NCI-H1694 treated with DMSO at 0.1 percent for 48 hours (cell line): ENCODE measurements at regions not wholly inside any gene's neighbourhood (a gene's known extent, or its start where the extent isn't known, plus 50 kb on each side); places are given as distances from the start of the nearest gene placed in this dataset.
A peak's percentile ranks its signal among the peaks of the same experiment; 100 is the strongest.
"Not testable (repeated sequence)": the region's sequence is repeated elsewhere in the genome, so short reads cannot be mapped to it uniquely, and the experiment has no call there.

Experiments used
- DNase-seq: peaks from one replicate; lab custom pipeline; 2025; lab: John Stamatoyannopoulos, UW

GRCh38 chr9:31983895-31984294 is 400.5 kb upstream of the ACO1 start:
- DNase-seq, result no peak

DNA sequence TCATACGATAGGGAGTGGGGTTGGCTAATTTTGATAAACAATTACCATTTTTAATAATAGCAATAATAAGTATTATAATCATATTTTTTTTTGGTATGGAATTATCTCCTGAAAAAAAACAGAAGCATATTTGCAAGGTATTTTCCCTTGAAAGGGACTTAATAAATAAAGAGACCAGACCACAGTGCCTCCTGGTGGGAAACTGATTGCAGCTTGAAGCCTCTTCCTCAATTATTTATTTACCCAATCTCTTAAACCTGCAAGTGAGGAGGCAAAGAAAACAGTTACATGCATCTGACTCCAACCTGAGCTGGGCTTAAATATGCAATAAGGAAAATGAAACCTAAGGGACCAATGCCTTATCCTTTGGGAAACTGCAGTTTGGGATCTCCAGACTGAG is 388.1 kb upstream of the ACO1 start:
- no peak for DNase-seq

DNA sequence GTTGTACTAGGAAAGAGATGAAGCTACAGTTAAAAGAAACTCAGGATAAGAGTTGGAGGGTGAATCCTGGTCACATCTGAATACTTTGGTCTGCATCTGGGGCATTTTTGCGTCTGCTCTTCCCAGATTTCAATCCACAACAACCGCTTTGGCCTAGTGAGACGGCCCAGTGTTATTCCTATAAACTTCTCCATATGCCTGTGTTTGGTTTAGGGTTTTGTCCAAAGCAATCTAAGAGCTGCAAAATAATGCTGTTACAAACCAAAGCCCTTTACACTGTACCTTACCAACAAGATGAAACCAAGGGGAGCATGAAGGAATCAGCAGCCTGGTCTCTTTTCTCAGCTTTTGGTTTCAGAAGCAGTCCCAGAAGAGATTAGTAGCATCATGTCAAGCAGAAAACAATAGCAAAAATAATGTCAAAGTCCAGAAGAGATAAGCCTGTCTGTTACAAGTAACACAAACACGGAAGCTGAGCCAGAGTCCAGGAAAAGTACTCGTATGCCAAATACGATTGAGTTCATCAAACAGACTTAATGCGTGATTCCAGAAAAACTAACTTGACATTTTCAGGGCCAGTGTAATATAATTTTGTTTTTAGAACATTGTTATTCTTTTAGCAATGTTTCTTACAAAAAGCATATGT is 379.9 kb upstream of the ACO1 start:
- no peak for DNase-seq

GRCh38 chr9:32010322-32010721 is 374.1 kb upstream of the ACO1 start:
- DNase-seq, result no peak

GRCh38 chr9:32011049-32011448 is 373.4 kb upstream of the ACO1 start:
- DNase-seq, result no peak

GRCh38 chr9:32015795-32016194 is 368.6 kb upstream of the ACO1 start:
- DNase-seq, result no peak

DNA sequence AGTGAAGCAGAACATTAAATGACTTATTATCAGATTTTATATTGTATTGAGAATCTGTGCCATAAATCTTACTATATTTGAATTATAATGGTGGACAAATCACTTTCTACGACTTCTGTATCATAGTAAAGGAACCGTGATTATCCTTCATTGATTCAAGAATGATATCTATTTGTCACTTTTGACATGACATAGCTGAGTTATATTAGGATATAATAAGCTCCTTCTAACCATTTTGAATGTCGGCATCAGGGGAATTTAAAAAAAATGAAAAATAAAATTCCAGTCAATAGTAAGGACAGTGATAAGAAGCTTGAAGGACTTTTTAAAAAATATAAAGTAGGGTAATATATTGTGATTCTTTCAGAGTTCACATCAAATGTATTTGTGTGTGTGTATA is 338.9 kb upstream of the ACO1 start:
- no peak for DNase-seq

- no peak for DNase-seq
Observed at GRCh38 chr9:32067261-32067660, 317.2 kb upstream of the ACO1 start.

- DNase-seq, result no peak
Observed at GRCh38 chr9:32069169-32069813, 315.2 kb upstream of the ACO1 start.

- DNase-seq, result no peak
Observed at GRCh38 chr9:32069969-32070368, 314.5 kb upstream of the ACO1 start.

GRCh38 chr9:32072570-32072969 is 311.9 kb upstream of the ACO1 start:
- DNase-seq, result no peak

DNA sequence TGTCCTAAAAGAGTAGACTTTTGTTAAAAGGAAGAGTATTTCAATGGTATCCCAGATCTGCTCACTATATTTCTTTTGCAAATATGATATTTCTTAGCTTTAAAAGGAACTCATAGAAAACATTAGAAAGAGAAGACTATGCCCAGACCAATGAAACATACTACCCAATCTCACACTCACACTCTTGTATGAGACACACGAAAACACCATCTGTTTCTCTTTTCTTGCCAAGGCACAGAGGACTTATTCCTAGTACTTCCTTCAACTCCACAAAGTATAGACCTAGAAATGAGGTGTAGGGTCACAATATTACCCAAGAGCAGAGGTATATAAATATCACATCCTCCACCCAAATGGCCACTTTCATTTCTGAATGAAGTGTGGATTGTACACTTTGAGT is 292.4 kb upstream of the ACO1 start:
- DNase-seq, result peak; percentile 31

DNA sequence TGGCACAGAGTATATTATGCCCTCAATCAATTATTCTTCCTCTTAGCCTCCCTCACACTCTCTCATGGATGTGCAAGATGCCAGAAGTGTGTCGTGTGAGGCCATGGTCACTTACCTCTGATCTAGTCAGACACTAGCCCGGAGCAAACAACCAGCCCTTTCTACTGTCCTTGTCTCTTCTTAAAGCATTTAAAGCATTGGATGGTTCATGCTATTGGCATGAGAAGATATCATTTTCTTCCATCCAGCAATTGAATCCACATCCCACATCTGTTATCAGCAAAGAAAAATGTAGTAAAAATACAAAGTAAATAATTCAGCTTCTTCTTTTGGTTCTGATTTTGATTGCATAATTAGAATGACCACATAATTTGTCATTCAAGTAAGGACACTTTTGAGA is 267.2 kb upstream of the ACO1 start:
- no peak for DNase-seq

GRCh38 chr9:32128546-32128945 is 255.9 kb upstream of the ACO1 start:
- DNase-seq, result no peak

DNA sequence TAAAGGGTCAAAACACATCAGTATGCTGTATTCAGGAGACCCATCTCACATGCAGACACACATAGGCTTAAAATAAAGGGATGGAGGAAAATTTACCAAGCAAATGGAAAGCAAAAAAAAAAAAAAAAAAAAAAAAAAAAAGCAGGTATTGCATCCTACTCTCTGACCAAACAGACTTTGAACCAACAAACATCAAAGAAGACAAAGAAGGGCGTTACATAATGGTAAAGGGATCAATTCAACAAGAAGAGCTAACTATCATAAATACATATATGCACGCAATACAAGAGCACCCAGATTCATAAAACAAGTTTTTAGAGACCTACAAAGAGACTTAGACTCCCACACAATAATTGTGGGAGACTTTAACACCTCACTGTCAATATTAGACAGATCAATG is 253.7 kb upstream of the ACO1 start:
- not testable (repeated sequence) for DNase-seq

DNA sequence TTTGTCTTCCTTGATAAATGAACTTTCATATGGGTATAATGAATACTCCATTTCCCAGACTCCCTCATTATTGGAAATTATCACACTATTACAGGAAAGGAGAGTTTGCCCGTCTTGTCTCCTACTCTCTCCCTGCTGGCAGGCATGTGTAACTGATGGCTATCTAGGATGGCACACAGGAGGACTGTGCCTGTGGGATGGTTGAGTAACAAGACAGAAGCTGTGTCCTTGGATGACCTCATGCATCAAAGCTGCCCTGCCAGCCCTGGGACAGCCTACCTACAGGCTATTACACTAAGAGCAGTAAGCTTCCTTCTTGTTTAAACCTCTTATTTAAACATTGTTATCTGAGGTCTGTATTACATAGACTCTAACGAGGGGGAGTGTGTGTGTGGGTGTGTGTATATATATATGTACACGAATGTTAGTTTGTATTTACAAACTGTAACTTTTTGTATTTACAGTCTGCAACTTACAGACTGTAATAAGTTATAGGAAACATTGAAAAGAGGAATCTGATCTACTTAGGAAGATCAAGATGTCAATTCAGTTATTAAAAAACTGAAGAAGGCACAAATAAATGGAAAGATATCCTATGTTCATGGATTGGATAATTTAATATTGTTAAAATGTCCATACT is 247.6 kb upstream of the ACO1 start:
- DNase-seq, result no peak

DNA sequence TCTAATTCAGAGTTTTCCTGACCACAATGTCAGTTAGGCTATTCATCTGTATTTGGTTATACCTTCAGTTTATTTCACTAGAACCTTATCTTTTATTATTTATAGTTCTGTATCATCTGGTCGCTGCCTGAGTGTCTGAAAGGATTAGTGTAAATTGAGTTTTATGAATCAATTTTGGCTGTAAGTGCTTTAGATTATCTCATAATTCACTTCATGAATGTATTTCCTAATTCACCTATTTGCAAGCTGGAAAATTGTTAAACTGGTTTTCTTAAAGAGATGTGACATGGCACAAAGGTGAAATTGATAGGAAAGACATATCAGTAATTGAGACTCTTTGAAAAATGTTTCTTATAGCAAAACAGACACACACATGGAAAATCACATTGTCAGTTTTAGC is 242.4 kb upstream of the ACO1 start:
- no peak for DNase-seq

- not testable (repeated sequence) for DNase-seq
Observed at GRCh38 chr9:32148553-32148952, 235.9 kb upstream of the ACO1 start.

- DNase-seq, result no peak
Observed at GRCh38 chr9:32161209-32161608, 223.2 kb upstream of the ACO1 start.

GRCh38 chr9:32161720-32162119 is 222.7 kb upstream of the ACO1 start:
- DNase-seq, result no peak

GRCh38 chr9:32166316-32166715 is 218.1 kb upstream of the ACO1 start:
- DNase-seq, result not testable (repeated sequence)

GRCh38 chr9:32171339-32171738 is 213.1 kb upstream of the ACO1 start:
- DNase-seq, result no peak

GRCh38 chr9:32172256-32172655 is 212.2 kb upstream of the ACO1 start:
- no peak for DNase-seq

GRCh38 chr9:32177396-32177795 is 207.0 kb upstream of the ACO1 start:
- DNase-seq, result no peak
